GM20000 (cell line): ENCODE measurements at regions not wholly inside any gene's neighbourhood (a gene's known extent, or its start where the extent isn't known, plus 50 kb on each side); places are given as distances from the start of the nearest gene placed in this dataset.

Experiments
- DNase-seq: peaks from one replicate; pipeline ENCODE4 v3.0.0; 2012; ENCODE audit warnings: low spot score
- CTCF ChIP-seq: IDR thresholded peaks from 2 replicates; pipeline ENCODE4 v1.5.1; 2012; ENCODE audit warnings: mild to moderate bottlenecking, control low read depth; ENCODE audit errors: extremely low read depth, missing control alignments

GRCh38 chr1:4463631-4464030, 190.8 kb upstream of the AJAP1 start:
- TF ChIP-seq CTCF, result no peak
- no peak for DNase-seq

GRCh38 chr1:4464478-4464877, 189.9 kb upstream of the AJAP1 start:
- DNase-seq, result no peak
- TF ChIP-seq CTCF, result no peak

- DNase-seq, result no peak
- no peak for TF ChIP-seq CTCF
Observed at GRCh38 chr1:4467241-4467640, 187.2 kb upstream of the AJAP1 start.

GRCh38 chr1:4468386-4468785, 186.0 kb upstream of the AJAP1 start:
- DNase-seq, result no peak
- TF ChIP-seq CTCF, result no peak

GRCh38 chr1:4468804-4469514, 185.4 kb upstream of the AJAP1 start:
- DNase-seq, result no peak
- TF ChIP-seq CTCF, result no peak

- no peak for TF ChIP-seq CTCF
- DNase-seq, result no peak
Observed at GRCh38 chr1:4476394-4476793, 178.0 kb upstream of the AJAP1 start.

GRCh38 chr1:4481451-4481850, 173.0 kb upstream of the AJAP1 start:
- DNase-seq, result no peak
- no peak for TF ChIP-seq CTCF
